ENCODE measurements at regions not wholly inside any gene's neighbourhood (a gene's known extent, or its start where the extent isn't known, plus 50 kb on each side); places are given as distances from the start of the nearest gene placed in this dataset.

- TF ChIP-seq, protein P1, sequence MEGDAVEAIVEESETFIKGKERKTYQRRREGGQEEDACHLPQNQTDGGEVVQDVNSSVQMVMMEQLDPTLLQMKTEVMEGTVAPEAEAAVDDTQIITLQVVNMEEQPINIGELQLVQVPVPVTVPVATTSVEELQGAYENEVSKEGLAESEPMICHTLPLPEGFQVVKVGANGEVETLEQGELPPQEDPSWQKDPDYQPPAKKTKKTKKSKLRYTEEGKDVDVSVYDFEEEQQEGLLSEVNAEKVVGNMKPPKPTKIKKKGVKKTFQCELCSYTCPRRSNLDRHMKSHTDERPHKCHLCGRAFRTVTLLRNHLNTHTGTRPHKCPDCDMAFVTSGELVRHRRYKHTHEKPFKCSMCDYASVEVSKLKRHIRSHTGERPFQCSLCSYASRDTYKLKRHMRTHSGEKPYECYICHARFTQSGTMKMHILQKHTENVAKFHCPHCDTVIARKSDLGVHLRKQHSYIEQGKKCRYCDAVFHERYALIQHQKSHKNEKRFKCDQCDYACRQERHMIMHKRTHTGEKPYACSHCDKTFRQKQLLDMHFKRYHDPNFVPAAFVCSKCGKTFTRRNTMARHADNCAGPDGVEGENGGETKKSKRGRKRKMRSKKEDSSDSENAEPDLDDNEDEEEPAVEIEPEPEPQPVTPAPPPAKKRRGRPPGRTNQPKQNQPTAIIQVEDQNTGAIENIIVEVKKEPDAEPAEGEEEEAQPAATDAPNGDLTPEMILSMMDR (conservative IDR thresholded peaks at IDR 0.05; ENCODE audit: low read depth, low read length) = no peak
- TF ChIP-seq EZH2 (IDR thresholded peaks at IDR 0.05; ENCODE audit: low read length, unreplicated experiment) = no peak
Measured at GRCh38 chr20:5691918-5692618, 58.1 kb upstream of the SHLD1 start.

Data from PC-3 (cell line).